NT2/D1 (cell line): ENCODE measurements at regions not wholly inside any gene's neighbourhood (a gene's known extent, or its start where the extent isn't known, plus 50 kb on each side); places are given as distances from the start of the nearest gene placed in this dataset.

Source experiments
- SUZ12 ChIP-seq: IDR thresholded peaks from 2 replicates; pipeline ENCODE4 v1.6.1; 2011; ENCODE audit not compliant: insufficient read length, insufficient read depth; ENCODE audit errors: extremely low read depth
- YY1 ChIP-seq: IDR thresholded peaks from 2 replicates; pipeline ENCODE4 v1.6.1; 2011; ENCODE audit not compliant: insufficient read length, insufficient read depth
- ZNF274 ChIP-seq: IDR thresholded peaks from 2 replicates; pipeline ENCODE4 v1.6.1; 2011; ENCODE audit warnings: mild to moderate bottlenecking, low read depth, low read length

DNA sequence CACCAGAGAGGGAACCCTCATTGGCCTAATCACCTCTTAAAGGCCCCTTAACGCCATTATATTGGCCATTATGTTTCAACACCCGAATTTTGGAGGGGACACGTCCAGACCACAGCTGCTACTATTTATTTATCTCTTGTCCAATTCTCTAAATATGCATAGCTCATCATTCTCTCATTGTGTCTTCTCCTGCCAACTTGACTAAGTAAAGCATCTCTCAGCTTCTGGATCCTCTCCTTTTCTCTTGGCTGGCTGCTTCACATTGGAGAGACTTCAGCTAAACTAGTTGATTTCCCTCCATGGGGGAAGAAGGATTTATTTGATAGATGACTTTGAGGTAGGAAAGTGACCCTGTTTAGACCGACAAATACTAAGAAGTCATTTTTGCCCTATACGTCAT lies 120.4 kb upstream of the KRR1 start:
- TF ChIP-seq ZNF274 = no peak
- no peak for TF ChIP-seq YY1
- no peak for TF ChIP-seq SUZ12
